Stimulated activated naive CD8-positive, alpha-beta T cell treated with anti-CD3 and anti-CD28 coated beads, Interleukin-15, Interleukin-2, amounts not matched to agents 100 U/mL and 50 U/mL, for 24 hours (primary cell): ENCODE measurements at regions not wholly inside any gene's neighbourhood (a gene's known extent, or its start where the extent isn't known, plus 50 kb on each side); places are given as distances from the start of the nearest gene placed in this dataset.
"Not testable (repeated sequence)": the region's sequence is repeated elsewhere in the genome, so short reads cannot be mapped to it uniquely, and the experiment has no call there.

ENCODE experiments used
- ATAC-seq: fragments of 150-1000 bp; cut with Tn5 transposase; one replicate; pipeline ENCODE4 v1.10.0; 2021
- DNase-seq: peaks from one replicate; pipeline ENCODE4 v3.0.0; 2021

GRCh38 chr4:96974295-96974694, 1134.4 kb downstream of the PDHA2 start:
- no peak for ATAC-seq
- no peak for DNase-seq

DNA sequence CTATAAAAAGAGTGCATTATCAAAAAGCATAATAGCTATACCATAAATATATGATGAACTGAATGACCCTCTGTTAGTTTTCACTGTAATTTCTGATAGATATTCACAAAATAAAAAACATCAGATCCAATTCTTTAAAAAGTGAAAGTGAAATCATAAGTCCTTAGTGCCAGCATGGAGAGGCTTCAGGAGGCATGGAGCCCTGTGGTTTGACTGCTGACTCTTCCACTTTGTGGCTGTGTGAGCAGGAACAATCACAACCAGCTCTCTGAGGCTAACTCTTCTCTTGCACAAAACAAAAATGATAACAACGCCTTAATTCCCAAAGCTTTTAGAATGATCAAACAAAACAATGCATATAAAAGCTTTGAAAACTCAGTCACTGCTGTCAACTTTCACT, 1143.9 kb downstream of the PDHA2 start:
- DNase-seq (no peak), ATAC-seq (no peak)

DNA sequence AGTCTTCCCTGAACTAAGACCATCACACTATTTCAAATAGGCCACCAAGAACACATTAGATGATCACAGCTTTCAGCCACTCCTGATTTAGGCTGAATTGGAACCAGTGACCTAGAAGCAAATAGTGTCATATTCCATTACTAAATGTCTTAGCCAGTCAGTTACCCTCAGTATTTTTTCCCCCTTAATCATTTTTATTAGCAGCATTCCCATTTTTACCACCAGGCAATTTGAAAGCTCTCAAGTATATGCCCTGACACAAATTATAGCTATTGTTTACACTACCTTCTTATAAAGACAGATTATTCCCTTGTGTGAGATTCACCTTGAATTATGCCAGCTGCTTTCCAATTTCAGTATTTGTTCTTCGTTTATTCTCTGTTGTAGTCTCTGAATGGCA, 1146.9 kb downstream of the PDHA2 start:
- DNase-seq (no peak), ATAC-seq (no peak)

DNA sequence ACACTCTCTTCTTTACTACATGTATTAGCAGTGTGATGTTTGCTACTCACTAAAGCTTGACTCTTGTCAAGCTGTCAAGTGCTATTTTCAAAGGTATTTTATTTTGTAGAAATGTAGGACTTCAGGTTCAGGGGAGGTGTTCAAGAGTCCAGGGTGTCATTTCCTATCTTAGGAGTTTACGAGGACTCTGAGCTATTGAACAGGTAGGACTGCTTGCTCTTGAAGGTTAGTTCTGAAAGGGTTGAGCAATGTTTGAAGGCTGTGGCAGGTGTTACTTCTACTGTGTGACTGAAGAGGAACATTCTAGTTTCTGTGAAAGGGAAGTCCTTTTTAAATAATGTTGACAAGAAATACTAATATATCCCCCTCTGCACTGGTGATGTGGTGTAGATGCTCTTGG, 1151.2 kb downstream of the PDHA2 start:
- ATAC-seq: no peak

GRCh38 chr4:96992443-96992842, 1150.8 kb downstream of the STPG2 start:
- ATAC-seq: no peak
- no peak for DNase-seq

More for the DNA sequence above, 1151.2 kb downstream of the PDHA2 start:
- DNase-seq: no peak

DNA sequence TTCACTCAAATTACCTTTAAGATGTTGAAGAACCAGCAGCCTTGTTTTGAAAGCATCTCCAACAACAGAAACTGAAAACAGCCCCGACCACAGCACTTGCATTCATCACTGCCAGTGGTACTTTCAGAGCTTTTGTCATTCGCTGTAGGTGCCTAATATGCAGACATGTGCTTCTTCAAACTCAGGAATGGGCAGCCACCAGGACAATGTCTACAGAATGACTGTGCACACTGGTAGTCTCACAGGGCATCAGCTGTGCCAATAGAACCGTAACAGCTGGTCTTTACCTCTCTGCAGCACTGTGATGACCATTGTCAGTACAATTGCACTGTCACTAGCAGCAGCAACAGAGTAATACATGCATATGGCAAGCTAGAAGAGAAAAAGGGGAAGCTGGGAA, 1149.7 kb downstream of the STPG2 start:
- ATAC-seq (no peak), DNase-seq (no peak)

DNA sequence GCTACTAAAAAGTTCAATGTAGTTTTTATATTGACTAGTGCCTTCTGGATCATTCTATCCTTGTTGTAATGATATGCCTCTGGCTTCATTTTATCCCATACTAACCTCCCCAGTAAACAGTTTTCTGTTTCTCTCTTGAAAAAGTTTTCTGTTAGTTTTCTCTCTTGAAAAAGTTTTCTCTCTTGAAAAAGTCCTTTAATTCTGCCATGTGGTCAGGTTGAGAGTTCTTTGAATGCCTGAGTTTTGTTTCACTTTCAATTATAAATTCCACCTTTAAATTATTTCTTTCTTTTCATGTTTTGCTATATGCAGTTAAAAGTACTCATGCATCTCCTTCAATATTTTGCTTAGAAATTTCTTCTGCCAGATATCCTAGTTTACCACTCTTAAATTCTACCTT, 1139.6 kb downstream of the STPG2 start:
- ATAC-seq (no peak), DNase-seq (no peak)

GRCh38 chr4:97013309-97013708, 1130.0 kb downstream of the STPG2 start:
- DNase-seq (no peak), ATAC-seq (no peak)

DNA sequence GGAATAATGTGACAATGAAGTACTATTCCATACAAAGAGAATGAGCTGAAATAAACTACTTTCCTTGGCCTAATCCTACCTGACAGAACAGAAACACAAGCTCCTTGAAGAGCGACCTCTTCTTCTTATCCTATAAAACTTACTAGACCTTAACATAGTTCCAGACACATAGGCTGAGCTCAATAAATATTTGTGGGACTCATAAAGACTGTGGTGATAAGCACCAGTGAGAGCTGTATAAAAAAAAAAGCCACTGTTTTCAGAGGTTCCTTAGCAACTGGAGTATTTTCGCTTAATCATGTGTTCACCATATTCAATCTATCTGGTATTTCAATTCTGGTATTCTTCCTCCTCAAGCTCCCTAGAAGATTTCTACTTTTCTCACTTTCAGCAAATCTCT, 1129.6 kb downstream of the STPG2 start:
- DNase-seq (no peak), ATAC-seq (no peak)

- no peak for ATAC-seq
- no peak for DNase-seq
Observed at GRCh38 chr4:97015301-97015700, 1128.0 kb downstream of the STPG2 start.

DNA sequence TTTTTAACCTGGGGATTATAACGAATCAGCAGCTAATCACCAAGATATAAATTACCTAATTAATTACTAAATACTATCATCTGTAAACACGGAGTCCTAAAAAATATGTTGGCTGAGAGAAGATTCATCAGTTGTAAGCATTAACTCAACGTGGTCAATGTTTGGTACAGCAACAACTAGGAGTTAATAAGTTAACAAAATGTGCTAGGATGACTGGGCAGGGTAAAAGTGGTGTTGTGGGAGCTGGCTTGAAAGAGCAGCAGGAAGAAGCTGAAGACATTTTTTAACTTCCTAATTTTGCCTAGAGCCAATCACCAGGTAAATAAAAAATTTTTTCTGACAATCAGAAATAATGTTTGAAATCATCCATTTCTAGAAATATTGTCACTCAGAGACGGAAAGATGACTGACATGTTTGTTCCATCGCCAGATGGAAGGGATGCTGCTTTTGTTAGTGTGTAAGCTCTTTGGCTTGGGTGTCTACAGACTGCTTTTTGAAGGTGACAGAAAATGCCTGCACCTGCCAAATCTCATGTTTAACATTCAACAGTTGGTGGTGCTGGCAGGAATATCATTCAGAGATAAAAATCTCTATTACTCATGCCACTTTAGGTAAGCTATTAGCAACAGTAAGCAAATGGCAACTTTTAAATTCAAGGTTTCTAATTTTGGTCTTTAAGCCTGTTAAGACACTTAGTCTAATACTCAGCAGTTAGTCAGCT, 1126.9 kb downstream of the STPG2 start:
- DNase-seq (no peak), ATAC-seq (no peak)

DNA sequence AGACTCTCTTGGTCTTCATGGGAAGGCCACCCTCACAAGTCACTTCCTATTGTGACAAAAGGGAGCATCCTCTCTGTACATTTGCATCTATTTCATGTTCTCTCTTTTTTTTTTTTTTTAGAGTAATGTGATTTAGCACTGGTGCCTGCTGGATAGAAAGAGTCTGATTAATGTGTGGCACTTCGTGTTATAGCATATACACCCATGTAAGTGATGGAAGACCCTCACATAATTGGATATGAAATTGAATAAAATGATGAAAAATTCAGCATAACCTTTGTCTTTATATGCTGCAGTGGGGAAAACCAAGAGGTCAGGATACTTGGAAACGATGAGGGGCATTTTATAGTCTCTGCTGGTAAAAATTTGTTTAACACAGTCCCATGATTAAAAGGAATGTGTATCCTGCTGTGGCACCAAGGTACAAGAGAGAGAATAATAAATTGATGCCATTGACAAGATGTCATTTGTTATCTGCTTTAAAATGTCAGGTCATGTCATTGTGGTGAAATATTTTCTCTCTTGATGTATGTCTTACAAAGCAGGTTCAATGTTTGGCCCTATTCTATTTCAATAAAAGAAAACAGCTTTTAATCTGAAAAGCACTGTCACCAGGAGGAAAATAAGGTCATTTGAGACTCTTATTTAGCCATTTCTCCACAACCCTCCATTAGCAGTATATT, 1115.4 kb downstream of the STPG2 start:
- ATAC-seq: no peak
- no peak for DNase-seq

DNA sequence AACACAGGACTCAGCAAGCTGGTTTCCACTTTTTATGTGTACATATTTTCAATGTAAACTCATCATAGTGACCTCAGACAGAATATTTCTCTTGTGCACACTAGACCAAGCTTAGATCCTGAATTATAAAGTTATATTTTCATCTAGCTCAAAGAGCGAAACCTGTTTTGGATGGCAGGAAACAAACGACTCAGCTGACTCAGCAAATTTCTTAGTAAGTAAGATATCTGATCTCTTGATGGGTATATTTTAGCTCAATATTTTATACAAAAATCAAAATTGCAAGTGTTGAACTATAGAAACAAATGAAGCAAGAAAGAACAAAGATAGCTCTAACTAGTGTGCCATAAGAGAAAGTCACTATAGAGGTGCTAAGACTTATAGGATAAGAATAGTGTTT, 1114.5 kb downstream of the STPG2 start:
- ATAC-seq: no peak

DNA sequence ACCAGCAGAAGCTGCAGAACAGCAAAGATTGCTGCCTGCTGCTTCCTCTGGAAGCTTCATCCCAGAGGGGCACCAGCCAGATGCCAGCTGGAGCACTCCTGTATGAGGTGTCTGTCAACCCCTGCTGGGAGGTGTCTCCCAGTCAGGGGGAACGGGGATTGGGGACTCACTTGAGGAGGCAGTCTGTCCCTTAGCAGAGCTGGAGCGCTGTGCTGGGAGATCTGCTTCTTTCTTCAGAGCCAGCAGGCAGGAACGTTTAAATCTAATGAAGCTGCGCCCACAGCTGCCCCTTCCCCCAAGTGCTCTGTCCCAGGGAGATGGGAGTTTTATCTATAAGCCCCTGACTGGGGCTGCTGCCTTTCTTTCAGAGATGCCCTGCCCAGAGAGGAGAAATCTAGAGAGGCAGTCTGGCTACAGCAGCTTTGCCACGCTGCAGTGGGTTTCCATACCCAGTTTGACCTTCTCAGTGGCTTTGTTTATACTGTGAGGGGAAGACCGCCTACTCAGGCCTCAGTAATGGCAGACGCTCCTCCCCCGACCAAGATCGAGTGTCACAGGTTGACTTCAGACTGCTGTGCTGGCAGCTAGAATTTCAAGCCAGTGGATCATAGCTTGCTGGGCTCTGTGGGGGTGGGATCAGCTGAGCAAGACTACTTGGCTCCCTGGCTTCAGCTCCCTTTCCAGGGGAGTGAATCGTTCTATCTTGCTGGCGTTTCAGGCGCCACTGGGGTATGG, 1105.7 kb downstream of the STPG2 start:
- ATAC-seq, DNase-seq: not testable (repeated sequence)

More for the DNA sequence above, 1114.5 kb downstream of the STPG2 start:
- DNase-seq: no peak

GRCh38 chr4:97038146-97038516, 1105.1 kb downstream of the STPG2 start:
- ATAC-seq: no peak
- DNase-seq: no peak

DNA sequence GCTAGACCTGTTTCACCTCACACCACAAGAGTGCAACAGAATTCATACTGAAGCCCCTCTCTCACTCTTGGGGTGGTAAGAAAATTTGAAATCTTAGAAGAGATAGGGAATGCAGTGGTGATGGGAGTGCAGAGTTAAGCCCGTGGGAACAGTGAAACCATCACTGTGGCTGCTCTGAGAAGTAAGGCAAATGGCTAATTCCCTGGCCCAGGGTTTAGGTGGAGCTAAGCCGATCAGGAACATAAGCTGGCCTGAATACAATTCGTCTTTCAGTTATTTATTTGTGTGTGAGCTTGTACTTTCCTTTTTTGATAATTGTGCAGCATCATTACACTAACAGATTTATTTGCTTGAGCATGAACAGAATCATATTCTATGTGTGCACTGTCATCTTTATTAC, 1070.6 kb downstream of the STPG2 start:
- ATAC-seq: no peak
- DNase-seq: no peak

GRCh38 chr4:97073194-97073593, 1070.1 kb downstream of the STPG2 start:
- DNase-seq (no peak), ATAC-seq (no peak)

DNA sequence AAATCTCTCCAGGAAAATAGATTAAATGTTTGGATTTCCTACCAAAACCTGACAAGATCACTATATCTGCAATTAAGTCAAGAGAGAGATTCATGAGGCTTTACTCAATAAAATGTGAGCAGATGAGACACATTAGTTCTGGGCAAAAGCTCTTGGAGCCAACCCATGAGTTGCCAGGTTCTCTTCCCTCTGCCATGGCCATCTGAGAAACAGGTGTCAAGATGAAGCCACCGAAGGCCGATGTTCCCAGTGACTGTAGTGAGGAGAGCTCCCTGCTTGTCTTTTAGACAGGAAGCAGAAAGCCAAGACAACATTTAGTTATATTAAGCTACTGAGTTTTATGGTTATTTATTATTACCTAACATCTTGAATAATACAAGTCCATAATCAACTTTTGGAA, 1068.7 kb downstream of the STPG2 start:
- no peak for ATAC-seq

GRCh38 chr4:97081951-97082350, 1061.3 kb downstream of the STPG2 start:
- DNase-seq (no peak), ATAC-seq (no peak)

More for the DNA sequence above, 1068.7 kb downstream of the STPG2 start:
- no peak for DNase-seq

DNA sequence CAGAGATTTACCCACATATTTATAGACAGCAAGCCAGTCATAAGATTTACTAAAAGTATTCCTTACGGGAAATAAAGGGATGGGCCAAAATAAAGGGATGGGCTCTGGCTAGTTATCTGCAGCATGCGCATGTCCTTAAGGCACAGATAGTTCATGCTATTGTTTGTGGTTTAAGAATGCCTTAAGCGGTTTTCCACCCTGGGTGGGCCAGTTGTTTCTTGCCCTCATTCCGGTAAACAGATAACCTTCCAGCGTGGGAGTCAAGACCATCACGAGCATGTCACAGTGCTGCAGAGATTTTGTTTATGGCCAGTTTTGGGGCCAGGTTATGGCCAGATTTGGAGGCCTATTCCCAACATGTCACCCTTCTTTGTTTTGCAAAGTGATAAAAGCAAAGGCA, 1046.2 kb downstream of the STPG2 start:
- DNase-seq, ATAC-seq: not testable (repeated sequence)

DNA sequence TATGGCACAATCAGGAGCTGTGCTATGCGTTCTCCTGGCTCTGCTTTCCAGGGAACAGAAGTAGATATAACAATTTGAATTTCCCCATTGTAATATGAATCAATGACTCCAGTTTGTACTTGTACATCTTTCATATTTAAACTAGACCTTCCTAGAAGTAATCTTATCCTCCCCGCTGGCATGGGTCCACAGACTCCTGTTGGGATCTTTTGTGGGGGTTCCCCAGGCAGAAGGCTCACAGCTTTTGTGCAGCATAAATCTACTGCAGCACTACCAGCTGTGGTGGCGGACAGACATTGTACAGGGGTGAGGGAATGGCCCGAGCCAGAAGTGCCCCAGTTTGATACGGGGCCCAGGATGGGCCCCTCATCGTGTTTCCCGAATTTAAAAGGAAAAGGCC, 1042.1 kb downstream of the STPG2 start:
- not testable (repeated sequence) for ATAC-seq, DNase-seq

DNA sequence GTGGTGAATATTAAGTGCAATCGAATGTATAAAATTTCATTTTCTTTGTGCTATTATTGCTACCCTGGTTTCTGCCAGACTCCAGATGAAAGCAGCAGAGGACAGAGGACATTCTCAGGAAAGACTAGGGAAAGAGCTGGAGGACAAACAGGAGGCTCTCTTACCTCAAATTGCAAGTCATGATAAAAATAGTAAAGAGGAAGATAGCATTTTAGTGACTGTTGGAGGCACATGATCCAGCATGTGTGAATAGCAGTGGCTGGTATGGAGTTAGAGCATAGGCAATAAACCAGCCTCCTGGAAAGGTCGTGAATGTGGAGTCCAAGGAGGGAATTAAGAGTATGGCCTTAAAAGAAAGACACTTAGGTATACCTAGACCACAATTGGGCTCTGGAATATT, 1040.0 kb downstream of the STPG2 start:
- DNase-seq: no peak
- no peak for ATAC-seq

- ATAC-seq: no peak
- DNase-seq: no peak
Observed at GRCh38 chr4:97104006-97104405, 1039.3 kb downstream of the STPG2 start.
